HG03060 (cell line): ENCODE measurements at regions not wholly inside any gene's neighbourhood (a gene's known extent, or its start where the extent isn't known, plus 50 kb on each side); places are given as distances from the start of the nearest gene placed in this dataset.

ENCODE experiments used
- ATAC-seq: cut with Tn5 transposase; IDR thresholded peaks from one replicate; pipeline ENCODE4 v1.9.1; 2021; ENCODE audit warnings: low read depth, moderate number of reproducible peaks; ENCODE audit not compliant: unreplicated experiment

GRCh38 chr1:58888833-58889232, 105.0 kb upstream of the JUN start:
- no peak for ATAC-seq

- ATAC-seq: no peak
Measured at GRCh38 chr1:58890113-58890512, 106.3 kb upstream of the JUN start.

GRCh38 chr1:58890609-58891008, 106.8 kb upstream of the JUN start:
- no peak for ATAC-seq

- ATAC-seq: no peak
Measured at GRCh38 chr1:58891347-58891746, 107.5 kb upstream of the JUN start.

GRCh38 chr1:58893257-58893869, 109.5 kb upstream of the JUN start:
- no peak for ATAC-seq

- ATAC-seq: no peak
Measured at GRCh38 chr1:58895082-58895481, 111.2 kb upstream of the JUN start.

GRCh38 chr1:58895559-58896145, 111.8 kb upstream of the JUN start:
- ATAC-seq: no peak

GRCh38 chr1:58896246-58897183, 112.7 kb upstream of the JUN start:
- ATAC-seq: no peak

- ATAC-seq: no peak
Measured at GRCh38 chr1:58898739-58899586, 115.1 kb upstream of the JUN start.

- no peak for ATAC-seq
Measured at GRCh38 chr1:58899587-58900271, 115.9 kb upstream of the JUN start.

GRCh38 chr1:58900396-58900795, 116.5 kb upstream of the JUN start:
- ATAC-seq: no peak

- ATAC-seq: no peak
Measured at GRCh38 chr1:58901008-58901407, 117.2 kb upstream of the JUN start.

GRCh38 chr1:58902830-58903513, 119.1 kb upstream of the JUN start:
- ATAC-seq: no peak

- peak; percentile 67 for ATAC-seq
Measured at GRCh38 chr1:58903514-58904298, 119.9 kb upstream of the JUN start.

GRCh38 chr1:58904299-58905125, 120.7 kb upstream of the JUN start:
- ATAC-seq: no peak

- no peak for ATAC-seq
Measured at GRCh38 chr1:58905126-58905490, 121.3 kb upstream of the JUN start.

GRCh38 chr1:58905628-58906221, 121.9 kb upstream of the JUN start:
- no peak for ATAC-seq

GRCh38 chr1:58907398-58907797, 123.6 kb upstream of the JUN start:
- no peak for ATAC-seq
